GM12891 (cell line): ENCODE measurements at regions not wholly inside any gene's neighbourhood (a gene's known extent, or its start where the extent isn't known, plus 50 kb on each side); places are given as distances from the start of the nearest gene placed in this dataset.

Experiments
- POLR2A ChIP-seq: IDR thresholded peaks from 2 replicates; pipeline ENCODE4 v1.6.1; 2011; ENCODE audit warnings: low read depth, low read length, control low read depth
- POLR2AphosphoS5 ChIP-seq: IDR thresholded peaks from 2 replicates; pipeline ENCODE4 v1.6.1; 2011; ENCODE audit warnings: low read depth, low read length, control low read depth
- TAF1 ChIP-seq: IDR thresholded peaks from 2 replicates; pipeline ENCODE4 v1.6.1; 2011; ENCODE audit warnings: low read depth, low read length, control low read depth

- TF ChIP-seq POLR2A (no peak), POLR2AphosphoS5 (no peak), TAF1 (no peak)
These were observed 724.9 kb downstream of the DOK5 start for GRCh38 chr20:55200317-55200716.
